ENCODE measurements at regions not wholly inside any gene's neighbourhood (a gene's known extent, or its start where the extent isn't known, plus 50 kb on each side); places are given as distances from the start of the nearest gene placed in this dataset.
"Not testable (repeated sequence)": the region's sequence is repeated elsewhere in the genome, so short reads cannot be mapped to it uniquely, and the experiment has no call there.

DNA sequence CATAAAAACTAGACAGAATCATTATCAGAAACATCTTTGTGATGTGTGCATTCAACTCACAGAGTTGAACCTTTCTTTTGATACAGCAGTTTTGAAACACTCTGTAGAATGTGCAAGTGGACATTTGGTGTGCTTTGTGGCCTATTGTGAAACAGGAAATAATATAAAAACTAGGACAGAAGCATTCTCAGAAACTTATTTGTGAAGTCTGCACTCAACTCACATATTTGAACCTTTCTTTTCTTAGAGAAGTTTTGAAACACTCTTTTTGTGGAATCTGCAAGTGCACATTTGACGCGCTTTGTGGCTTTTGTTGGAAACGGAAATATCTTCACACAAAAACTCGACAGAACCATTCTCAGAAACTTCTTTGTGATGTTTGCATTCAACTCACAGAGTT lies 260.0 kb downstream of the FOXD4L6 start:
- DNase-seq; in situ Hi-C loops (cut with HindIII; ENCODE audit: low pct_ligation_motif_present, low pct_unique_long_range_greater_than_20kb, low sequenced_read_pairs): not testable (repeated sequence)
